ENCODE measurements at regions not wholly inside any gene's neighbourhood (a gene's known extent, or its start where the extent isn't known, plus 50 kb on each side); places are given as distances from the start of the nearest gene placed in this dataset.
"Not testable (repeated sequence)": the region's sequence is repeated elsewhere in the genome, so short reads cannot be mapped to it uniquely, and the experiment has no call there.

- DNase-seq = no peak
These were observed 163.7 kb upstream of the TNRC6C start for GRCh38 chr17:77794846-77795245.

GRCh38 chr17:77795685-77796084 is 162.8 kb upstream of the TNRC6C start:
- no peak for DNase-seq

DNA sequence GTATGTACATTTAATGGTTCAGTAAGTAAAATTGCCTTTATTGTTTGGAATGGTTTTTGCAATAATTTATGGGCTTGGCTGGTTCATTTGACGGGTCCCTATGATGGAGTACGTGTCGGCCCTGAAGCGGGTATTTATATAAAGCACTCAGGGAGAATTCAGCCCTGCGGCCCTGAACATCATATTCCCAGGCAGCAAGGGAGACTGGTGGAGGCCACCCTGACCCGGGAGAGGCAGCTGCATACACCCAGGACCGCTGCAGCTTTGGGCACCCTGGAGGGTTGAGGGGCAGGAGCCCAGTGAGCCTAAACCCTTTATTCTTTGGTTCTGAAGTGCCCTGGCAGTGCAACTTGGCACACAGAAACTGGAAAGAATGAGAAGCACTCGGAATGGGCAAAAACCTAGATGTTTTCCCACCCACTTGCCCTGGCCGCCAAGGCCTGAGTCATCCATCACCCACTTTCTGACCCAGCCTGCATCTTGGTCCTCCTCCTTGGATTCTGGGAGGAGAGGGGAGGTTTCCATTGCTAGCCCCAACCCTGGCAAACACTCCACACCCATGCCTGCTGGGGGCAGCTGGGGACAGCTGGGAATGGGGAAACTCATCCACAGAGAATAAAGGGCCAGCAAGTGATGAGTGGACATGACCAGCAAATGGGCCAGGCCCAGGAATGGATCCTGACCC is 162.2 kb upstream of the TNRC6C start:
- DNase-seq = no peak

- no peak for DNase-seq
These were observed 160.5 kb upstream of the TNRC6C start for GRCh38 chr17:77798031-77798430.

DNA sequence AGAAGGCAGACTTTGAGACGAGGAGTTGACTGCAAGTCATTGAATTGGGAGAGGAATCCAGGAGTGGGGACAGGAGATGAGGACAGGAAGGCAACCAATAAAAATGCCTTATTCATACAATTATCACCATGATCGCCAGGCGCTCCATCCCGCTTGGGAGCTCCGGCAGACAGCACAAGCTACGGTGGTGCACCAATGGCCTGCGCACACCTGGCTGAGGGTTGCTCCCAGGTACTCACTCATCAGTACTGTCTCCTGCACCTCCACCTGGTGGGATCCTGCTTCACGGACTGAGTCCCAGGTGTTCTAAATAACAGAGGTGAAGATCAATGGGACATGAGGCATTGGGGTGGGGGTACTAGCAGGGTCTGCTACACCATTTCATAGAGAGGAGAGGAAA is 160.0 kb upstream of the TNRC6C start:
- DNase-seq = no peak

DNA sequence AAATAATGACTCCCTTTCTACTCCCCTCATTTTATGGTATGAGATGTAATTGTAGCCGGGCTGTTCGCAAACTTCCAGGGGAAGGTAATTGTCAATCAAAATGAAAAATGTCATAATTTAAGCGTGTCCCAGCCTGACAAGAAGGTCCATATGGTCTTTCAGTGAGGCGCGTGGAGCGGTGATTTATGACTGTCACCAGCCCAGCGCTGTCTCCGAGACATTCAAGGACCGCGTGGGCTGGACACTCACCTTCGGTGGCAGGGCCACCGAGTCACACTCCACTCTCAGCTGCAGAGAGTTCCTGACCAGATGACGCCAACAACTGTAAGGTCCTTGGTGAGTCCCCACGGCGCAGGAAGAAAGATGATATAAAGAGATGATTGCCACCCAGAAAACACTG is 157.7 kb upstream of the TNRC6C start:
- DNase-seq = no peak

DNA sequence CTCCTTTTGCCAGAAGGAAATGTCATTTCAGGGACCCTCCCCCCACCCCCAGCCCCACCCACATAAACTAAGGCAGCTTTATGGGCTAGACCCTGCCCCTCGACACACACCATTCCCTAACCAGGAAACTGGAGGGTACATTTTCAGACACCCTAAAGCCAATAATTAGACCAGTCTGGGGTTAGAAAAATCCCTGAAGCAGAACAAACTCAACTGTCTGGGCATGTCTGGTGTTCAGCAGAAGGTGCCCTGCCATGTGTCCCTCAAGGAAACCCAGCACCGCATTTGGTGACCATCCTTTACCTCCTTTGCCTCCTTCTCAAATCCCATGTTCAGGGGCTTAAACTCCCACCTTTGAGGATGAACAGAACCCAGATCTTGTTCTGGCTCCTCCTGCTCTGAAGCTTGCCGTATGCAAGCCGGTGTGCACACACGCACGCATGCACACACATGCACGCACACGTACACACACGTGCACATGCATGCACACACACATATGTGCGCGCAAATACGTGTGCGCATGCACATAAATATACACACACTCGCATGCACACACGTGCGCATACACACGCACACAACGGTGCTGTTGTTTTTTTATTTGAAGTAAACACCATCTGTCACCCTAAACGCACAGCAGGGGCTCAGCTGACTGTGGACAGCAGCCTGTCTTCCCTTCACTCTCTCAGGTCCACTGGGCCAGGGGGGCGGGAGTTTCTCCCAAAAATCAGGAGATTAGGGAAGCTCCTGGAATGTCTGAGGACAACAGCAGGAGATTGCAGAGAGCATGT is 156.8 kb upstream of the TNRC6C start:
- DNase-seq = no peak

DNA sequence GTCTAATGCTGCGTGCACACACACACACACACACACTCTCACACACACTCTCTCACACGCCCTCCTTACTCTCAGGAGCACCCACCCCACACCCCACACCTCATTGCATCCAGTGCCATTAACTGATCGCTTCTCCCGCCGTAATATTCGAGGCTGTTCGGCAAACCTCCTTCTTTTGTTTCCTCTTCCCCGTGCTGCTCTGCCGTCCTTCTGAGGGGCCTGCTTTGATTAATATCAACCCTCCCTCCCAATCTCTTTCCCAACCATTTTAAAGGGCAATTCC is 156.2 kb upstream of the TNRC6C start:
- no peak for DNase-seq

- DNase-seq = peak; percentile 43
These were observed 155.7 kb upstream of the TNRC6C start for GRCh38 chr17:77802811-77803220.

- DNase-seq = no peak
These were observed 154.8 kb upstream of the TNRC6C start for GRCh38 chr17:77803726-77804125.

DNA sequence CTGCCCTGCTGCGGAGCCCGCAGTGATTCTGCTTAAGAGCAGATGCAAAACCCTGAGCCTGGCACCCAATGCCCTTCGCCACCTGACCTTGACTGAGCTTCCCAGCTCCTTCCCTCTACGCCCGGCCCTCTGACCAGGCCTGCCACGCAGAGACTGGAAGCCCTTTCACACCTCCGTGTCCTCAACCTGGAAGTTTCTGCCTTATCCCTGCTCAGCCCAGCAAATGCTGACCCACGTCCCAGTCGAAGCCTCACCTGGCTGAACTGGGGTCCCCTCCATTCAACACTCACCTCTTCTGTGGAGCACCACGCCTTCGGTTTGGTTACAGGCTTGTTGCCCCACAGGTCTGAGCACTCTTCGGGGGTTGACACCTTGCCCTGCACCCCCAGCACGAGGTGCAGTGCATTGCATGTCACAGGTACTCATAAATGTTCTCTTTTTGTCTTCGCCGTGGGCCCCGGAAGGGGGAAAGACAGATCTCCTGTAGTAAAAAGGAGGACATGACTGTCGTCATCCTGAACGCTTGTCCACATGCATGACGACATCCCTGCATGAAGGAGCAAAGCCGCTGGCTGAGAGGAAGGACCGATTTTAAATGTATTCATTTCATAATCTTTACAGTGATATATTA is 153.6 kb upstream of the TNRC6C start:
- DNase-seq = no peak

DNA sequence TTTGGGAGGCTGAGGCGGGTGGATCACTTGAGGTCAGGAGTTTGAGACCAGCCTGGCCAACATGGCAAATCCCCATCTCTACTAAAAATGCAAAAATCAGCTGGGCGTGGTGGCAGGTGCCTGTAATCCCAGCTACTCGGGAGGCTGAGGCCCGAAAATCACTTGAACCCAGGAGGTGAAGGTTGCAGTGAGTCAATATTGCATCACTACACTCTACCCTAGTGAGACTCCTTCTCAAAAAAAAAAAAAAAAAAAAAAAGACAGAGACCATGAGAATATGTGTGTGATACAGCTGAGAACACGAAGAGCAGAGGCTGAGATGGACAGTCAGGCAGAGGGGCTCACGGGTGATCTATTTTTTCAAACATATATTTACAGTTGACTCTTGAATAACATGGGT is 152.5 kb upstream of the TNRC6C start:
- DNase-seq = not testable (repeated sequence)

DNA sequence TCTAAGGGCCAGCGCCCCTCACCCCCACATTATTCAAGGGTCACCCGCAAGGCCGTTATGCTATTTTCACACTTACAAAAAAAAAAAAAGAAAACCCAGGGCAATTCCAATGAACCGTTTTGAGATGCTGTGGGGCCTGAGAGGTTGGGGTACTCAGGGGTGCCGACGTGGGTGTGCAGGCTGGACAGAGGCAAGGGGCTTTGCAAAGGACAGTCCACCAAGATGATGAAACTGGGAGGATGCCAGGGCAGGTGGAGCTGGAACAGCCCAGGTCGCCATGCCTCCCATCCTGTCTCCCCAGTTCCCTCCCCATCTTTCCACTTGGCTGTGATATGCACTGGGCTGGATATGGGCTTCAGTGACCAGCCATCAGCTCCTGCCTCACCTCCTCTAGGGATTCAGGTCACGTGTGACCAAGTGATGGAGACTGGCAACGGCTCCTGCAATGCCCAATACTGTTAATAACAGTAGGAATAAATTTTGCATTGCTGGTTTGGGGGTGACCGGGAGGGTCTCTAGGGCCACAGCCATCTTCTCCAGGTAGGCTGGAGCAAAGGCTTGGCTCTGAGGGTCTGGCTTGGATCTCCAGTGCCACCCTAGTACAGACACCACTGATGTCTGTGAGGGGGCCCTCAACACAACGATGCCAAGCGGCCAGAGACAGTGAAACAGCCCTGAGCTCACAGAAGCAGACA is 151.3 kb upstream of the TNRC6C start:
- no peak for DNase-seq

- DNase-seq = no peak
These were observed 150.6 kb upstream of the TNRC6C start for GRCh38 chr17:77807746-77808441.

DNA sequence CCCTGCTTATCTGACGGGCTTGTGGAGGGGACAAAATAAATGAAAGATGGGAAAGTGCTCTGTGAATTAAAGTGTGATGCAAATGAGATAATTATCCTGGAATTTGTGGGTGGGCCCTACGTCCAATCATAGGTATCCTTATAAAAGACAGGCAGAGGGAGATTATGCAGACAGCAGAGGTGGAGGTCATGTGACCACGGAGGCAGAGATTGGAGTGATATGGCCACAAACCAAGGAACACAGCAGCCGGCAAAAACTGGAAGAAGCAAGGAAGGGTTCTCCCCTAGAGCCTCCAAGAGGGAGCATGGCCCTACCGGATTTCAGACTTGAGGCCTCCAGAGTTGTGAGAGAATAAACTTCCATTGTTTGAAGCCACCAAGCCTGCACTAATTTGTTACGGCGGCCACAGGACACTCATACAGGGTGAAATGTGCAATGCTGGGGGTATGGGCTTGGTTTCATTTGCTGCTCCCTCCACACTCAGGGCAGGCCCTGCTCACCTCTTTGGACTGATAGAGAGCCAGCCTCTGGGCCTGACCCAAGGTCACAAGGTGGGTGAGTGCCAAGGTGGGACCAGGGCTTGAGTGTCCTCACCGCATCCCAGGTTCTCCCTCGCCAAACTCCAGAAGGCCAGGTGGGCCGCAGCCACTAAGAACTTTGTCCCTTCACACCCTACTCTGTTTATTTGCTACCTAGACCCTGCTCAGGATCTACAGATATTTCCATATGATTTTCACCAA is 149.6 kb upstream of the TNRC6C start:
- no peak for DNase-seq

DNA sequence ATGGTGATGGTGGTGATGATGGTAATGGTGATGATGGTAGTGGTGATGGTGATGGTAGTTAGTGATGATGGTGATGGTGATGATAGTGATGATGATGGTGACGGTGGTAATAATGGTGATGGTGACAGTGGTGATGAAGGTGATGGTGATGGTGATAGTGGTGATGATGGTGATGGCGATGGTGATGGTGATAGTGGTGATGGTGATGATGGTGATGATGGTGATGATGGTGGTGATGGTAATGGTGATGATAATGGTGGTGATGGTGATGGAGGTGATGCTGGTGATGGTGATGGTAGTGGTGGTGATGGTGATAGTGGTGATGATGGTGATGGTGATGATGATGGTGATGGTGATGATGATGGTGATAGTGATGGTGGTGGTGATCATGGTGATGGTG is 148.7 kb upstream of the TNRC6C start:
- DNase-seq = no peak

DNA sequence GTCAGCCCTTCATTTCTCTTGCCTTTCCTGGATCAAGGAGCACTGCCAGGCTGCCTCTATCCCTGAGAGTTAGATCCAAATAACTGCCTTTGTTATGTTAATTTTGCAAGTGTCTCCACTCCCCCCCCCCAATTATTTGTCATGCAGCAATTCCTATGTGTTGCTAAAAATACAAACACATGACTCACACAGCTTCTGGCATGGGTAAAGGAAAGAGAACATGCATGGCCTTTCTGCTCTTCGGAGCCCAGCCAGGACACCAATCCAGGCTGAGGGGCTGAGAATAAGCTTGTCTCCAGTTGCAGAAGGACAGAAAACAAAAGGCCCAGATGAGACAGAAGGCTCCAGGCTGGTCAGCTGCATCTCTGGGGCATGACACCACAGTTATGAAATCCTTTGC is 148.0 kb upstream of the TNRC6C start:
- no peak for DNase-seq

DNA sequence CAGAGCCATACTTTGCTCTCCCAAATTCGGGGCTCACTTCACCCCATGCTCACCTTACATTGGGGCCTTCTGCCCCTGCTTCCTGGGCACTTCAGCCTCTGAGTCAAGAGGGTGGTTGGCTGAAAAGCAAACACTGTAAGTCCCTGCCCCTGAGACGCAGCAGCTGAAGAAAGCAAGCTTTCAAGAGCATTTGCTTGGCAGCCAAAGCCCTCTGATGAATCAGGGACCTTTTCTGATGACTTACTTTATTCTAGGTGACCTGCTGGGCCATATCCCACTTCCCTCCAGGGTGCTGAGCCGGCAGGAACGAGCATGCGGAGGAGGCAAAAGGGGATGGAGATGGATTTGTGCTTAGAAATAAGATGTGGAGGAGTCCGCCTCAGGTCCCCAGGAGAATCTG is 147.0 kb upstream of the TNRC6C start:
- DNase-seq = no peak

DNA sequence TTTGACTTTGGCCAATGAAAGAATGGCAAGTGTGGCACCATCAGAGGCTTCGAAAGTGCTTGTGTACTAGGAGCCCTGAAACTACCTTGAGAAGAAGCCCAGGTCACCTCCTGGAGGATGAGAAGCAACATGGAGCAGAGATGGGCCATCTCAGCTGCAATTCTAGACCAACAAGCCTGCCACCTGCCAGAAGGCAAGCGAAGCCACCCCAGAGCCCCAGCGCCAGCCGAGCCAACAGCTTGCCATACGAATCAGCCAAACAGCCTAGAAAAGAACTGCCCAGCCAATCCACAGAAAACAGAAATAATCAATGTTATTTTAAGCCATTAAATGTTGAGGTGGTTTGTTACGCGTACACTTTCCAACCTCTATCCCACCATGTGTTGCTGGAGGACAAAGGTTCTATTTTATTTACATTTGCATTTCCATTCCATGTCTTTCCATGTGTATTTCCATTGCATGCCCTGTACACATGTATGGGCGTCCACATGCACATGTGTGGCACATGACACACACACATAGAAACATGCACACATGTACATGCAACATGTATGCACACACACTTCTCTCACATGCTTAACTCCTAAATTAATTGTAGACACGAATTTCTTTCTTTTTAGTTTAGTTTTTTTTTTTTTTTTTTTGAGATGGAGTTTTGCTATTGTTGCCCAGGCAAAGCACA is 144.3 kb upstream of the TNRC6C start:
- DNase-seq = no peak

- no peak for DNase-seq
These were observed 143.2 kb upstream of the TNRC6C start for GRCh38 chr17:77815127-77815905.

DNA sequence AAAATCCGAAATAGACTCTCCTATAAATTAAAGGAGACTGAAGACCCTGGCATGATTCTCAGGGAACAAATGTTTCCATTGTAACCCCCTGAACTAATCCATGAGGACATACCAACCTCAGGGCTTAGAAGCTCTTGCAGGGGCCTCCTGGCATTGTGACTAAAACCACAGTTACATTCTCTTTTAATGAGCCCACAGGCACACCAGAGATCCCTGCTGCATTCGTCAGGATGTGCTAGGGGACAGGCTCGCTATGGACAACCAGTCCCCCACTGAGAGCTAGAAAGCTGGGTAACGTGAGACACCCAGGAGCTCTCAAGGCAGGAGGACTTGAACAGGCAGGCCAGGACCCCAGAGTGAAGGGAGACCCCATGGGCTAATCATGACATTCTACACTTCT is 140.6 kb upstream of the TNRC6C start:
- no peak for DNase-seq
